Aorta (tissue), 5 donors: ENCODE measurements at regions not wholly inside any gene's neighbourhood (a gene's known extent, or its start where the extent isn't known, plus 50 kb on each side); places are given as distances from the start of the nearest gene placed in this dataset.

Experiments used
- ATAC-seq: fragments of 200-7000 bp; cut with Tn5 transposase; one replicate; pipeline ENCODE4 v1.9.1; 2022; ENCODE audit warnings: moderate library complexity; ENCODE audit not compliant: low FRiP score
- DNase-seq, 2 donors: peaks; one replicate each; pipeline ENCODE4 v3.0.0-alpha.2; 2020
- H3K27ac ChIP-seq, 2 donors: one replicate each; pipeline ENCODE4 v1.5.1; 2013; ENCODE audit warnings: low read length in 2 of 2, mild to moderate bottlenecking in 2 of 2, moderate library complexity in 2 of 2, control low read depth in 1 of 2, inconsistent platforms in 1 of 2, low read depth in 1 of 2
- H3K27me3 ChIP-seq, 2 donors: one replicate each; pipeline ENCODE4 v1.6.1; 2013; ENCODE audit warnings: control low read depth in 1 of 2, low read length in 1 of 2, mild to moderate bottlenecking in 1 of 2, moderate library complexity in 1 of 2; ENCODE audit not compliant: insufficient read depth in 2 of 2, control insufficient read depth in 1 of 2
- H3K36me3 ChIP-seq, 2 donors: one replicate each; pipeline ENCODE4 v1.6.1; 2013; ENCODE audit warnings: control low read depth in 1 of 2, low read length in 1 of 2, mild to moderate bottlenecking in 1 of 2; ENCODE audit not compliant: insufficient read depth in 2 of 2, control insufficient read depth in 1 of 2
- H3K4me1 ChIP-seq, 2 donors: one replicate each; pipeline ENCODE4 v1.6.1; 2013; ENCODE audit warnings: low read length in 2 of 2, control low read depth in 1 of 2, mild to moderate bottlenecking in 1 of 2, moderate library complexity in 1 of 2; ENCODE audit not compliant: insufficient read depth in 2 of 2, control insufficient read depth in 1 of 2
- H3K4me3 ChIP-seq, 2 donors: one replicate each; pipeline ENCODE4 v1.5.1; 2013; ENCODE audit warnings: low read length in 2 of 2, control low read depth in 1 of 2, mild to moderate bottlenecking in 1 of 2
- H3K9me3 ChIP-seq: one replicate; pipeline ENCODE4 v1.6.1; 2013; ENCODE audit warnings: mild to moderate bottlenecking, low read length; ENCODE audit not compliant: control insufficient read depth
- WGBS, 2 donors: extraction: QIAGEN DNeasy Blood & Tissue Kit; methylation state at CpG; one replicate each; pipeline ENCODE4 v1.1.7; 2013; 5-methylcytosine and 5-hydroxymethylcytosine counted together
- intact Hi-C, 2 donors: fragments of 100-400 bp; cut with DNase I; formaldehyde crosslinking; loops; one replicate each; pipeline versions ENCODE4 v1.14.2 to v1.15.0; 2022
- donor health status: healthy with polysubstance abuse.
- donor health status: Bipolar disorder and iron deficiency.
- donor health status: DM: no; HTN: no; CAD: no.
- donor health status: DM: no; HTN: no; CAD: no.
- donor health status: DM: yes; HTN: yes; CAD: no.

DNA sequence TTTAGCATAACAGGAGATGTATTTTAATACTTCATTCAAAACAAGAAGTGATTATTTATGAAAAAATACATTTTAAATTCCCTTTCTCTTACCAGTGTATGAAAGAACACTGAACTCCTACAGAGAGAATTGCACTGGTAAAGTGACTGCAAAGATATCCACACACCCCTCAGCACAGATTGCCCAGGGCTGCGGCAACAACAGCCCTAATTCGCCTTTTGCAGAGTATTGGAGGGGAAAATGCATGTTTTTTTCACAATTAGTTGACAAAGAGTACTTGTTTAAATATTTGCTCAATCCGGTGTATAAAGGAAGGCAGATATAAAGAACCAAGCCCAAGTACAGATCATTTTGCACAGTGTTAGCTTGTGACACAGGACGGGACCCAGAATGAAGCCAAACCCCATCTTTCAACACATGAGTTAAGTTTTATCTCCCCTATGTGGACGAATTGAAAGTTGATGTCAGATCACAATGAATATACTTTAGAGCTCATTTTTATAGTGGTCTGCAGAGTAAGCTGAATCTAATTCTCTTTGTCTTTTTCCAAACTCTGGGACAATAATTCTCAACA is 551.4 kb upstream of the IGFBP7 start:
- DNase-seq = no peak

GRCh38 chr4:57658673-57659072 is 548.5 kb upstream of the IGFBP7 start:
- Histone ChIP-seq H3K4me1 (no peaks in the 10 kb centered on the region), H3K36me3 (no peaks in the 10 kb centered on the region), H3K27ac (no peak overlapping the region), H3K9me3 (no peaks in the 10 kb centered on the region), H3K4me3 (no peak overlapping the region), H3K27me3 (no peaks in the 10 kb centered on the region)
- ATAC-seq (no peak), DNase-seq (no peak)
- intact Hi-C loops = no loop called here

More for the DNA sequence above, 551.4 kb upstream of the IGFBP7 start:
- Histone ChIP-seq H3K9me3 (no peaks in the 10 kb centered on the region), H3K36me3 (no peaks in the 10 kb centered on the region), H3K27ac (no peak overlapping the region), H3K4me1 (no peaks in the 10 kb centered on the region), H3K27me3 (no peaks in the 10 kb centered on the region), H3K4me3 (no peak overlapping the region)
- no peak for ATAC-seq
- 63 to 64% methylated on average over 5 of the region's 5 CpGs for WGBS, 2 donors
- intact Hi-C loops = no loop called here

DNA sequence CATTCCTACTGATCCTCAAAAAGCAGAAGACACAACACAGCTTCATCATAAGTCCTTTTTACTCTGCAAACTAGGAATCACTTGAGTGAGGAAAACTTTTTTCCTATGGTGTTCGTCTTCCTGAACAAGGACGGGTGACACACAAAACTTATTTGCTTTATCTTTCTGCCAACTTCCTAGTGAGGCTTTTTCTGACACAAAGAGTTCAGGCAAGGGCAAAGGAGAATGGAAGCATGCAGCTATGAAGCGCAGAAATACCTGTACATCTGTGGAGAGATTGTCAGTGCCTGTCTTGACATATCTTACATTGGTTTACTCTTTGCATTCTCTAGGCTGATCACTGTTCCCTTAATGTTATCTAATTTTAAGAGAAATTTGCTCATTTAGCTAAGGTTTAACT is 548.0 kb upstream of the IGFBP7 start:
- intact Hi-C loops = no loop called here
- no peaks in the 10 kb centered on the region for H3K9me3 ChIP-seq
- DNase-seq (no peak), ATAC-seq (no peak)
- WGBS, 2 donors = 56 to 65% methylated on average over 3 of the region's 3 CpGs
- no peak overlapping the region for H3K27ac ChIP-seq
- H3K4me3 ChIP-seq = no peak overlapping the region
- no peaks in the 10 kb centered on the region for H3K4me1 ChIP-seq
- H3K27me3 ChIP-seq = no peaks in the 10 kb centered on the region
- no peaks in the 10 kb centered on the region for H3K36me3 ChIP-seq

DNA sequence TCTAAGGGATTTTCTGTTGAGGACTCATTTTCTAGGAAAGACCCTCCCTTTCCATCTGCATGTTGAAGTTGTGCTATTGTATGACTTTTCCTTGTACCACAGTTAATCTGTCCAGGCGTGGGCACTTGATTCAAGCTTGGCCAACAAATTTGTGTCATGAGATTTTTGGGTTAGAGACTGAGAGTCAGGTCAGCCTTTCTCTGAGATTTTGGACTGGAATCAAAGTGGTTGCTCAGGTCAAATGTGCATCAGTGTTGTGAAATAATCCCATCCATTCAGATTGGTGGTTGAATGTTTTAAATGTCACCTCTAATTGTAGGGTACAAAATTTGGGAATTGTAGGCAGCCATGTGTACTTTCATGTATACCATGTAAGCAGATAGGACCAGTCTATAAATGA is 545.2 kb upstream of the IGFBP7 start:
- Histone ChIP-seq H3K36me3 (no peaks in the 10 kb centered on the region), H3K9me3 (no peaks in the 10 kb centered on the region), H3K4me1 (no peaks in the 10 kb centered on the region), H3K27ac (no peak overlapping the region), H3K4me3 (no peak overlapping the region), H3K27me3 (no peaks in the 10 kb centered on the region)
- intact Hi-C loops = no loop called here
- ATAC-seq (no peak), DNase-seq (no peak)
- 70 to 72% methylated on average over 1 of the region's 1 CpG for WGBS, 2 donors

DNA sequence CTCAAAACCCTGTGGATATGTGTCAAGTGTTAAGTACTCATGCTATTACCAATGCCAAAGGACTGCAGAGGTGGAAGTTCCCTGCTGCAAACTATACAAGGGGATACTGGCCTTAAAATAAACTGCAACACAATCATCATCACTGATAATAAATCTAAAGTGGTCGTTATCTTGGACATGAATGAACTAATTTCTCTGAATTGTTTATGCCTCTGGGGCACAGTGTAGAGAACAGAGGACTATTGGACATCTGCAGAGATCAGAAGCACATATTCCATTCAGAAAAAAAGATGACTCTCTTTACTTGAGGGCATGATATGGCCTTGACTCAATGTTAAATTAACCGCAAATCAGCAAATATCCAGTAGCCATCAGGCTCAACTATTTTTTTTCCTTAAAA is 542.6 kb upstream of the IGFBP7 start:
- Histone ChIP-seq H3K4me1 (no peaks in the 10 kb centered on the region), H3K9me3 (no peaks in the 10 kb centered on the region), H3K36me3 (no peaks in the 10 kb centered on the region), H3K27ac (no peak overlapping the region), H3K27me3 (no peaks in the 10 kb centered on the region), H3K4me3 (no peak overlapping the region)
- DNase-seq (no peak), ATAC-seq (no peak)
- 85 to 87% methylated on average over 2 of the region's 2 CpGs for WGBS, 2 donors
- intact Hi-C loops = no loop called here

- no peaks in the 10 kb centered on the region for H3K27me3 ChIP-seq
- intact Hi-C loops = no loop called here
- DNase-seq = no peak
- H3K9me3 ChIP-seq = no peaks in the 10 kb centered on the region
- no peak overlapping the region for H3K4me3 ChIP-seq
- no peak overlapping the region for H3K27ac ChIP-seq
- peak; percentile 54 for ATAC-seq
- H3K36me3 ChIP-seq = no peaks in the 10 kb centered on the region
- WGBS, 2 donors = 85 to 87% methylated on average over 8 of the region's 8 CpGs
- H3K4me1 ChIP-seq = no peaks in the 10 kb centered on the region
These were observed 530.4 kb upstream of the IGFBP7 start for GRCh38 chr4:57640391-57641100.

GRCh38 chr4:57639561-57640382 is 529.6 kb upstream of the IGFBP7 start:
- Histone ChIP-seq H3K27me3 (no peaks in the 10 kb centered on the region), H3K9me3 (no peaks in the 10 kb centered on the region), H3K4me1 (no peaks in the 10 kb centered on the region), H3K36me3 (no peaks in the 10 kb centered on the region), H3K27ac (no peak overlapping the region), H3K4me3 (no peak overlapping the region)
- WGBS, 2 donors = 61 to 71% methylated on average over 8 of the region's 8 CpGs
- DNase-seq (no peak), ATAC-seq (no peak)
- intact Hi-C loops = no loop called here

GRCh38 chr4:57635910-57636309 is 525.7 kb upstream of the IGFBP7 start:
- Histone ChIP-seq H3K4me3 (no peak overlapping the region), H3K27ac (no peak overlapping the region), H3K9me3 (no peaks in the 10 kb centered on the region), H3K36me3 (no peaks in the 10 kb centered on the region), H3K27me3 (no peaks in the 10 kb centered on the region), H3K4me1 (no peaks in the 10 kb centered on the region)
- DNase-seq (no peak), ATAC-seq (no peak)
- intact Hi-C loops = no loop called here
